Fibroblast of pulmonary artery (primary cell): ENCODE measurements at regions not wholly inside any gene's neighbourhood (a gene's known extent, or its start where the extent isn't known, plus 50 kb on each side); places are given as distances from the start of the nearest gene placed in this dataset.

Source experiments
- DNase-seq: peaks from one replicate; pipeline ENCODE4 v3.0.0-alpha.2; 2010; ENCODE audit warnings: low read depth
- H3K4me3 ChIP-seq: replicated peaks from 2 replicates; pipeline ENCODE4 v1.5.1; 2011; ENCODE audit warnings: low read depth, mild to moderate bottlenecking, control low read depth, low read length, moderate library complexity
- TF ChIP-seq, protein P1 (sequence below): IDR thresholded peaks from 2 replicates; pipeline ENCODE4 v1.5.1; 2011; ENCODE audit warnings: mild to moderate bottlenecking, control low read depth, low read length, inconsistent platforms; ENCODE audit errors: missing control alignments

DNA sequence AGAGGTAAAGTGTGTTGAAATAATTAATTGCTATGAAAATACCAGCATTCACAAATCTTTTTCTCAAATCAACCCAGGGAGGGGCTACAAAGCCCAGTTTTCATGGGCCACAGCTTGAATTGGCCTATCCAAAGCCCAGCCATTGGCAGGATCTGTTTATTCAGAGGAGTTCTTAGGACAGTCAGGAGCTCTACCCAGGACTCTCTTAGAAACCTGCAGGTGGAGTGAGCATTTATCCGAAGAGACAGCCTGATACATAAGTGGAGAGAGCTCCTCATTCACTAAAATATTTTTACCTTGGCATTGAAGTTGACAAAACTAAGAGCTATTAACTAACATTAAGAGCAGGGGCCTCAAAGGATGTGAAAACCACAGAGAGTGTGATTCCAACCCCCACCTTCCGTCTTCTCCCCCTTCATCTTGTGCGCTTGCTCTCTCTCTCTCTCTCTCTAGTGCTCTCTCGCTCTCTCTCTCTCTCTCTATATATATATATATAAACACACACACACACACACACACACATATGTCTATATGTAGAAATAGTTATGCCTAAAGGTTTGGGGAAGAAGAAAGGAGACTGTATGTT is 315.5 kb downstream of the SNAPC1 start:
- TF ChIP-seq, protein P1, sequence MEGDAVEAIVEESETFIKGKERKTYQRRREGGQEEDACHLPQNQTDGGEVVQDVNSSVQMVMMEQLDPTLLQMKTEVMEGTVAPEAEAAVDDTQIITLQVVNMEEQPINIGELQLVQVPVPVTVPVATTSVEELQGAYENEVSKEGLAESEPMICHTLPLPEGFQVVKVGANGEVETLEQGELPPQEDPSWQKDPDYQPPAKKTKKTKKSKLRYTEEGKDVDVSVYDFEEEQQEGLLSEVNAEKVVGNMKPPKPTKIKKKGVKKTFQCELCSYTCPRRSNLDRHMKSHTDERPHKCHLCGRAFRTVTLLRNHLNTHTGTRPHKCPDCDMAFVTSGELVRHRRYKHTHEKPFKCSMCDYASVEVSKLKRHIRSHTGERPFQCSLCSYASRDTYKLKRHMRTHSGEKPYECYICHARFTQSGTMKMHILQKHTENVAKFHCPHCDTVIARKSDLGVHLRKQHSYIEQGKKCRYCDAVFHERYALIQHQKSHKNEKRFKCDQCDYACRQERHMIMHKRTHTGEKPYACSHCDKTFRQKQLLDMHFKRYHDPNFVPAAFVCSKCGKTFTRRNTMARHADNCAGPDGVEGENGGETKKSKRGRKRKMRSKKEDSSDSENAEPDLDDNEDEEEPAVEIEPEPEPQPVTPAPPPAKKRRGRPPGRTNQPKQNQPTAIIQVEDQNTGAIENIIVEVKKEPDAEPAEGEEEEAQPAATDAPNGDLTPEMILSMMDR = no peak
- no peak for DNase-seq
- H3K4me3 ChIP-seq = no peak overlapping the region

DNA sequence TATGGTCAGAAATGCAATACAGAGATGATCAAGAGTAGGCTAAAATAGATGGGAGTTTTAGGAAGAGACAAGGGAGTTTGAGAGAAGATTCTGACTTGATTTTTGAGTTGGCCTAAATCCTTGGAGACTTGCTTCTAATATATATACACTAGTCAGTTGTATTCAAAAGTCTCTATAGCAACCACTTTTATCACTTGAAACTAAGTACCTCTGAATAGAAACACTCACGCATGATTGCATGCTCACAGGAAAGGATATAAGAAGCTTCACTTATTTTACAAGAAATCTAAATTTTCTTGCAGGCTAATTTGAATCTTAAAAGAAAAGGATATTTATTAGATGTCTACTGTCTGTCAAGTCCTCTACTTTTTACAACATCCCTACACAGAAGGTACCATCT is 316.8 kb downstream of the SNAPC1 start:
- TF ChIP-seq, protein P1 = no peak
- no peak overlapping the region for H3K4me3 ChIP-seq
- DNase-seq = no peak

GRCh38 chr14:62081012-62081612 is 318.9 kb downstream of the SNAPC1 start:
- DNase-seq = no peak
- TF ChIP-seq, protein P1 = no peak
- no peak overlapping the region for H3K4me3 ChIP-seq

DNA sequence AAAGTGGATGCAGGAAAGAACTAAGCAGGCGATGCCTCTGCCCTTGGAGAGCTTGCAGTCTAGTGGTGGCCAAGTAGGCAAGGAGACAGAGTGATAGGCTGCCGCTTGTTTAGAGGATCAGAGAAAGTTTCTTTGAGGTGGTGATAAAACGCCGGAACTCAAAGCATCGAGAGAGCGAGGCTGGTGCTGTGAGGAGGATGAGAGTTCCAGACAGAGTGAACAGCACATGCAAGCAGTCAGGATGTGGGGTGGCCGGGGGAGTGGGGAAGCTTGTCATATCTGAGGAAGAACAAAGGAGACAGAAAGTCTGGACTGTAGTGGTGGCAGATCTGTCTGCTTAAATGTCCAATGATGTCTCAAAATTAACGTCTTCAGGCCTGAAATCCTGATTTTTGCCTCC is 319.7 kb downstream of the SNAPC1 start:
- TF ChIP-seq, protein P1 = no peak
- DNase-seq = no peak
- no peak overlapping the region for H3K4me3 ChIP-seq

GRCh38 chr14:62082779-62083178 is 320.6 kb downstream of the SNAPC1 start:
- TF ChIP-seq, protein P1 = no peak
- no peak for DNase-seq
- H3K4me3 ChIP-seq = no peak overlapping the region

GRCh38 chr14:62084020-62084419 is 321.8 kb downstream of the SNAPC1 start:
- H3K4me3 ChIP-seq = no peak overlapping the region
- DNase-seq = no peak
- TF ChIP-seq, protein P1 = no peak

DNA sequence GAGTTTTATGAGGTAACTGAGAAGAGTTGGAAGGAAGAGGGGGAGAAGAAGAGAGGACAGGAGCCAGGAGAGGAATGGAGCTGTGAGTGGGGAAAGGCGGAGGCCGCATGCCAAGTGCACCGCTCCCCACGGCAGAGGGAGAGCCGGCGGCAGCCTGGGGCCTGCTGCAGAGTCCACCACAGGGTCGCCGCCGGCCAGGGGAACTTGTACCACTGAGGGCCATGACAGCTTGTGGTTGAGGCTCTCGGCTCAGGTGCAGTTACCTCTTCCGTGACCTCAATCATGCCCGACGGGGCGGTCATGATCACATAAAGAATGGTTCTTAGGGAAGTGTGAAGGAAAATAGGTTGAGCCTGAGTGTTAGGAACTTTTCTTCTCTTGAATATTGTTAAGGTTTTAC is 325.0 kb downstream of the SNAPC1 start:
- DNase-seq = no peak
- no peak overlapping the region for H3K4me3 ChIP-seq
- TF ChIP-seq, protein P1 = no peak
